ENCODE measurements at regions not wholly inside any gene's neighbourhood (a gene's known extent, or its start where the extent isn't known, plus 50 kb on each side); places are given as distances from the start of the nearest gene placed in this dataset.

DNA sequence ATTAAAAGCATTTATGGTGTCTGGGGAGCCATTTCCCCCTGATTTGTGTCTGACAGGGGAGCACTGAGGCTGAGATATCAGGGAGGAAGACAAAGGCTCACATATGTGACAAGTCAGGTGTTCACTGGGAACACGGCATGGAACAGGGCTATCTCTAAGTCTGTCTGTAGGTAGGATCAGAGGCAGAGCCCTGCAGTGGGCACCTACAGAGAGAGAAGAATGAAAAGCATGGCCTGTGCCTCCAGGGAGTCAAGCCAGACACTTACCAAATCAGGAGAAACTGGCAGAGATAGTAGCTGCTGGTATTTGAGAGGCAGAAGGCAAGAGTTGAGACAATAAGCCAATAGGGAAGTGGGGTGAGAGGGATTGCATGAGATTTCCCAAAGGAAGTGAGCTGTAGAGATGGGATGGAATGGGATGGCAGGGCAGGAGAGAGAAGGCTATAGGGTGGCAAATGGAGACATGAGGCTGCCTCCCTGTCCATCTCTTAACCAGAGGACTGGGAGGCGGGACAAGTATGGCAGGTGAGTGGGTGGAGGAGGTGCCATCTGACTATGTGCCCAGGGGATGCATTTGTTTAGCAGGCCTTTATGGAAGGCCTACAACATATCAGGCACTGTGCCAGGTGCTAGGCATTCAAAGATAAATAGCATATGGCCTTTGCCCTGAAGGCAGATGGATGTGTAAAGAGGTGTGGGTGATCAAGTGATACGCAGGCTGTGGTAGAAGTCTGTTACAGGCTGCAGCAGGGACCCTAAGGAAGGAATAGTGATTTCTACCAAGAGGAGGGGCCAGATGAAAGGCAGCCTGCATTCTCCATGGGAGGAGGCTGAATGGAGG, 136.2 kb upstream of the IPO9 start:
- no peak overlapping the region for H3K4me3 ChIP-seq
- H3K9me3 ChIP-seq: no peaks in the 10 kb centered on the region
- TF ChIP-seq POLR2A (IDR thresholded peaks at IDR 0.05) (no peak), POLR2AphosphoS5 (IDR thresholded peaks at IDR 0.05) (no peak)
- TF ChIP-seq, protein P1, sequence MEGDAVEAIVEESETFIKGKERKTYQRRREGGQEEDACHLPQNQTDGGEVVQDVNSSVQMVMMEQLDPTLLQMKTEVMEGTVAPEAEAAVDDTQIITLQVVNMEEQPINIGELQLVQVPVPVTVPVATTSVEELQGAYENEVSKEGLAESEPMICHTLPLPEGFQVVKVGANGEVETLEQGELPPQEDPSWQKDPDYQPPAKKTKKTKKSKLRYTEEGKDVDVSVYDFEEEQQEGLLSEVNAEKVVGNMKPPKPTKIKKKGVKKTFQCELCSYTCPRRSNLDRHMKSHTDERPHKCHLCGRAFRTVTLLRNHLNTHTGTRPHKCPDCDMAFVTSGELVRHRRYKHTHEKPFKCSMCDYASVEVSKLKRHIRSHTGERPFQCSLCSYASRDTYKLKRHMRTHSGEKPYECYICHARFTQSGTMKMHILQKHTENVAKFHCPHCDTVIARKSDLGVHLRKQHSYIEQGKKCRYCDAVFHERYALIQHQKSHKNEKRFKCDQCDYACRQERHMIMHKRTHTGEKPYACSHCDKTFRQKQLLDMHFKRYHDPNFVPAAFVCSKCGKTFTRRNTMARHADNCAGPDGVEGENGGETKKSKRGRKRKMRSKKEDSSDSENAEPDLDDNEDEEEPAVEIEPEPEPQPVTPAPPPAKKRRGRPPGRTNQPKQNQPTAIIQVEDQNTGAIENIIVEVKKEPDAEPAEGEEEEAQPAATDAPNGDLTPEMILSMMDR (IDR thresholded peaks at IDR 0.05): no peak
- no peaks in the 10 kb centered on the region for H3K36me3 ChIP-seq
- peaks cover 7% of the 10 kb centered on the region for H3K4me1 ChIP-seq (replicated peaks)
- 88% methylated on average over 3 of the region's 3 CpGs for WGBS
- intact Hi-C loops (cut with DNase I): no loop called here
- DNase-seq (ENCODE audit: low spot score): no peak
- H3K27me3 ChIP-seq (replicated peaks; ENCODE audit: insufficient read depth): no peaks in the 10 kb centered on the region
- H3K27ac ChIP-seq: no peak overlapping the region

DNA sequence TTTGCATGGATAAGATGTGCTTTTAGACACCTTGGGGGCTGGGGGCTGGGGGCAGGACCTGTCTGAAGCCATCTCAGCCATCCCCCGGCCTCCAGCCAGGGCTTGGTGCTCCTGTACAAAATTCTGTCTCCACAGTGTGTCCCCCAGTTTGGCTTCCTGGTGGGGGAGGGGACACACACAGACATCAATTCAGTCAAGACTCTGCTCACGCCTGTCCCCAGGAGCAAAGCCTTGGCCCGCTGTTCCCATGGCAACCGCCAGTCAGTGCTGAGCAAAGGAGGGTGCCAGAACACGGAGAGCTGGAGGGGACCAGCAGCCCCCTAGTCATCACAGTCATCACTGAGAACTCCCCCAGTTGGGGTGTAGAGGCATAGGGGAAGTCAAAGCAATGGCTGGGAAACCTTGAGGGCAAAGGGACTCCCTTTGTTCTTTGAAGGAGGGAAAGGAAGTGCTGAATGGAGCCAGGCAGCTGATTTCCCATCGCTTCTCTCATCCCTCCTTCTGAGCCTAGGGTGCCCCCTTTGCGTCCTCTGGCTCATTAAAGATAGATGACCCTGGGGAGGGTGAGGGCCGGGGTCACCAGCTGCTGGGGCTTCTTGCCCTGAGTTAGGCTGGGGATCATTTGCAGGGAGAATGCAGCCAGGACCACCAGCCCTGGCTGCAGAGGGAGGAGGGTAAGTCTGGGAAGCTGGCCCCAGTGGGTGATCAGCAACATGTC, 134.9 kb upstream of the IPO9 start:
- peaks cover 7% of the 10 kb centered on the region for H3K4me1 ChIP-seq (replicated peaks)
- DNase-seq (ENCODE audit: low spot score): no peak
- intact Hi-C loops (cut with DNase I): no loop called here
- H3K27me3 ChIP-seq (replicated peaks; ENCODE audit: insufficient read depth): no peaks in the 10 kb centered on the region
- H3K36me3 ChIP-seq: no peaks in the 10 kb centered on the region
- WGBS: 88% methylated on average over 8 of the region's 8 CpGs
- no peak overlapping the region for H3K4me3 ChIP-seq
- H3K27ac ChIP-seq: no peak overlapping the region
- no peaks in the 10 kb centered on the region for H3K9me3 ChIP-seq
- TF ChIP-seq, protein P1 (IDR thresholded peaks at IDR 0.05): no peak
- TF ChIP-seq POLR2A (IDR thresholded peaks at IDR 0.05): no peak

- WGBS: 92% methylated on average over 12 of the region's 12 CpGs
- intact Hi-C loops (cut with DNase I): no loop called here
- H3K4me1 ChIP-seq (replicated peaks): peaks cover 7% of the 10 kb centered on the region
- H3K9me3 ChIP-seq: no peaks in the 10 kb centered on the region
- H3K27me3 ChIP-seq (replicated peaks; ENCODE audit: insufficient read depth): no peaks in the 10 kb centered on the region
- H3K27ac ChIP-seq: no peak overlapping the region
- TF ChIP-seq POLR2A (IDR thresholded peaks at IDR 0.05) (no peak), POLR2AphosphoS5 (IDR thresholded peaks at IDR 0.05) (no peak)
- TF ChIP-seq, protein P1 (IDR thresholded peaks at IDR 0.05): no peak
- no peak for DNase-seq (ENCODE audit: low spot score)
- H3K4me3 ChIP-seq: no peak overlapping the region
- no peaks in the 10 kb centered on the region for H3K36me3 ChIP-seq
Measured at GRCh38 chr1:201694608-201695335, 134.2 kb upstream of the IPO9 start.

GRCh38 chr1:201695607-201696006, 133.3 kb upstream of the IPO9 start:
- no peaks in the 10 kb centered on the region for H3K9me3 ChIP-seq
- TF ChIP-seq POLR2A (IDR thresholded peaks at IDR 0.05) (no peak), POLR2AphosphoS5 (IDR thresholded peaks at IDR 0.05) (no peak)
- TF ChIP-seq, protein P1 (IDR thresholded peaks at IDR 0.05): no peak
- H3K4me1 ChIP-seq (replicated peaks): peaks cover 7% of the 10 kb centered on the region
- H3K27ac ChIP-seq: no peak overlapping the region
- no peaks in the 10 kb centered on the region for H3K27me3 ChIP-seq (replicated peaks; ENCODE audit: insufficient read depth)
- intact Hi-C loops (cut with DNase I): no loop called here
- 69% methylated on average over 6 of the region's 6 CpGs for WGBS
- H3K36me3 ChIP-seq: no peaks in the 10 kb centered on the region
- no peak for DNase-seq (ENCODE audit: low spot score)
- H3K4me3 ChIP-seq: no peak overlapping the region
